Stimulated activated CD4-positive, alpha-beta T cell treated with anti-CD3 and anti-CD28 coated beads, Interleukin-12 subunit alpha, Interleukin-12 subunit beta, amount 100 ng/mL, for 48 hours (primary cell): ENCODE measurements at regions not wholly inside any gene's neighbourhood (a gene's known extent, or its start where the extent isn't known, plus 50 kb on each side); places are given as distances from the start of the nearest gene placed in this dataset.
"Not testable (repeated sequence)": the region's sequence is repeated elsewhere in the genome, so short reads cannot be mapped to it uniquely, and the experiment has no call there.

Experiments used
- DNase-seq, 3 donors: peaks; one replicate each; pipeline ENCODE4 v3.0.0-alpha.2; 2020; ENCODE audit warnings: low read depth in 2 of 3, low spot score in 1 of 3

DNA sequence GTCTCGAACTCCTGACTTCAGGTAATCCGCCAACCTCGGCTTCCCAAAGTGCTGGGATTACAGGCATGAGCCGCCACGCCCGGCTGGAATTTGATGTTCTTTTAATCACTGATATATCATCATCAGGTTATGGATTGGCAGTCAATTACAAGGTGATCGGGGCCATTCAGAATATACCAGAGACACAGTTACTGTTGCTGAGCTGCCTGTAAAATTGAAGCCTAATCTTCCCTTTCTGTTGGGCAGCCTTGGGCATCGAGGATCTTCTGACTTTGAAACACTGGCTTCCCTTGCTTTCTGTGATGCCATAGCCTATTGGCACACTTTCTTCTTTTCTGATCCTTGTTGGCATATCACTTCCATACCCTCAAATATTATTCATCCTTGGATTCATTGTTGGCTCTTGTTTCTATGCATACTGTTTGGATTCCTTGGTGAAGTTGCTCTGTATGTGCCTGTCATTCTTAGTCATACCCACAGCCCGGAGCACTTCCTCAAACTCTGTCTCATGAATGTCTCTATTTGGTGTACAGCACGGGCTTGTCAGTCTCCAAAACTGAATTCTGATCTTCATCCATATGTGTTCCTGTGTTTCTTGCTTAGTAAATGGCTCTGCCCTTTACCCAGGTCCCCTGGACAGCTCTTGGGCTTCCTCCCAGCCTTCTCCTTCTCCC lies 85.6 kb upstream of the CRYM start:
- not testable (repeated sequence) for DNase-seq

GRCh38 chr16:21361612-21362227 lies 83.6 kb upstream of the CRYM start:
- DNase-seq = not testable (repeated sequence)

- not testable (repeated sequence) for DNase-seq
Measured at GRCh38 chr16:21361045-21361444, 83.0 kb upstream of the CRYM start.

DNA sequence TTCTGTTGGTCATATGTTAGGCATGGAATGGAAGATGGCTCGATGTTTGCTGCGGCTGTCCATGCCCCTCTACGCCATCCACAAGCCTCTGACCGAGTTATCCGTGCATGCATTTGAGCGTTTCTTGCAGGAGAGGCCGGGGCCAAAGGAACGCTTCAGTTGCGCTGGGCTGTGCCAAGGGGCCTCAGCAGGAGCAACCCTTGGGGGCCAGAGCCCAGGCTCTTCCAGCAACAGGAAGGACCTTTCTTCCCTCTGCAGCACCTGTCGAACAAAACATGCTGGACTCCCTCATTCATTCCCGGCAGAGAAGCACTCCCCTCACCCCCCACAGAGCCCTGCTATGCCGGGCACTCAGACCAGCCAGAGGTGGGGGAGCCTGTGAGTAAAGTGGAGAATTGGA lies 81.4 kb upstream of the CRYM start:
- DNase-seq = not testable (repeated sequence)

DNA sequence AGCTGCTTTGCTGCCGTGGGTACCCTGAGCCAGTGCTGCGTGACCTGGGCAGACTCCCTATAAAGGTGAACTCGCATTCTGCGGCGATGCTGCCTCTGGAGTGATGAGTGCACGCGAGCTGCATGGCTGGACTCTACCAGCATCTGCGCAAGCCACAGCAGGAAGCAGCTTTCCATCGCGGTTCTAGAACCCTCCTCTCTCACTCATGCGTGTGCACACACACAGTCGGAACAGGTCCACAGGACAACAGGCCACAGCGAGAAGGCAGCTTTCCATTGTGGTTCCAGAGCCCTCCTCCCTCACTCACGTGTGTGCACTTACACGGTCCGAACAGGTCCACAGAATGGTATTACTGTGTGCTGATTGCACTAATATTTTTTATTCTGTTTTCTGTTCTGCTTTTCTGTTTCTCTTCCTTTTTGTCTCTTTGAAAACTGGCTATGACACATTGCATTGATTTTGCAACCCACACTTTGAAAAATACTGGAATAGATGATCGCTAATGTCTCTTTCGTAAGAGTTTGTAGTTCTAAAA lies 80.2 kb upstream of the CRYM start:
- not testable (repeated sequence) for DNase-seq

DNA sequence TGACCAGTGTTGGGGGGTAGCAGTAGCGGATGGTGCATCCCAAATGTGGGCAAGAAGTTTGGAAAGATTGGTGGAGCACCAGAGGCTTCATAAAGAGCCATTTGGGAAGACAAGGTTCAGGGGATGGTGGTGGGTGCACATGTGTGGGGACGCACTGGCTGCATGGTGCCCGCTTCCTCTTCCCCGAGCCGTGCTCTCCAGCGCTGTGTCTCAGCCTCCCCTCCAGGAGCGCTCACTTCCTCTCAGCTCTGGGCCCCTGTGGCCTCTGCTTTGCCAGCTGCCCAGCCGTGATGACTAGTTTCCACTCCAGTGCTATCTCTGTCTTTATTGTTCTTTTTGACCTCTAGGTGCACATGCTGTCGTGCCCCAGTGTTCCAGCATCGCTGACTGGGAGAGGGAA lies 78.2 kb upstream of the CRYM start:
- DNase-seq = not testable (repeated sequence)

- DNase-seq = not testable (repeated sequence)
Measured at GRCh38 chr16:21351433-21351832, 73.3 kb upstream of the CRYM start.

GRCh38 chr16:21350851-21351250 lies 72.8 kb upstream of the CRYM start:
- DNase-seq = not testable (repeated sequence)

DNA sequence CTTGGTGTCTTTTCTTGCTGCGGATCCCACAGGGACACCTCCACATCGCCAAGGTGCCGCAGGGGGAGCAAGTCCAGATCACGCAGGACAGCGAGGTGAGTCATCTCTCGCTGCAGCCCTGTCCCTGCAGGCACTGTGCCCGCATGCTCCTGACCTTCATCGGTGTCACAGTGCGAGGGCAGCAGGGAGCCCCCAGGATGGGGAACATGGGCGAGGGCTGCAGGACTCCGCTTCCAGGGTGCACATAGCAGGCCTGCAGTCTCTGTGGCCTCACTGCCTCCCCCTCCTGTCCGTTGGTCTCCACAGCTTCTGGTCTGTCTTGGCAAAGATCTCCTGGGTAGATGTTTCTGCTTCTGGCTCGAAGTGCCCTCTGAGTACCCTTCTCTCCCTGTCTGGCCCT lies 71.2 kb upstream of the CRYM start:
- not testable (repeated sequence) for DNase-seq

- DNase-seq = not testable (repeated sequence)
Measured at GRCh38 chr16:21348815-21349214, 70.7 kb upstream of the CRYM start.

DNA sequence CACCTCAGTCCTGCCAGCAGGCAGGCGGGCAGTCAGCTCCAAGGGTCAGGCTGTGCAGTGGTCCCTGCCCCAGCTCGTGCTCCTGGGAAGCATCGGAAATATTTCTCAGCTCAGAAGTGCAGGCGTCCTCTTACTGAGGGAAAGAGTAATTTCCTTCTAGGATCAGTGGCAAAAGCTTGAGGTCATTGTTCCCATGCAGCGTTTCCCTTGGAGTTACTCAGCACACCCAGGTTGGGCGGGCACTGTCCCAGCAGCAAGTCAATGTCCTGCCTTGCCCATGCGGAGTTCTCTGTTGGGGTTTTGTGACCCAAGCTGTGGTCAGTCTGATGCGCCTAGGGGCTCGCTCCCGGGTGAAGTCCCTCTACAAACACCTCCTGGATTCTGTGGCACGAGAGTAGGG lies 69.4 kb upstream of the CRYM start:
- DNase-seq = not testable (repeated sequence)

DNA sequence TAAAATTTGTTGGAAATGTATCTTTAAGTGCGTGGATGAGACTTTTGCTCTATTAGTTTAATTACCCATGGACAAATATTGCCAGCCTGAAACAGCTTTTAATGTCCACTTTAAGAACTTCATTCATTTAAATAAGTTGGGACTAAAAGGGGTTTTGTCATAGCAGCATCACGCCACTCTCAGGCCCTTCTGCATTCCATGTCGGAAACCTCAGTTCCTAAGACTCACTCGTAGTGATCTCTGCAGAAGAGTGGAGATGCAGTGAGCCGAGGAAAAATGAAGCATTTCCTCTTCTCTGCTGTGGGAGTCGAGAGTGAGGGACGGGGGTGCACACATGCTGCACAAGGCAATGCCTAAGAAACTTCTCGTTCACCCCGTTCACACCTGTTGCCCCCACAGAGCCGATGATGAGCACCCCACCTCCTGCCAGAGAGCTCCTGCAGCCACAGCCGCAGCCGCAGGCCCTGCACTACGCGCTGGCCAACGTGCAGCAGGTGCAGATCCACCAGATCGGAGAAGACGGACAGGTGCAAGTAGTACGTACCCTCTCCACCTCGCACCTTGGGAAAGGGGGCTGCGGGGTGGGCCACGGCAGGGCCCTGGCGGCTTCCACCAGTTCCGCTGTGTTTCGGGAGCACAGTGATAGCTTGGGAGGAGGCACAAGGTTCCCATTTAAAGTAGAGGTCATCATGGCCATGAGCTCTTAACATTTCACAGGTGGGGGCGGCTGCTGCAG lies 68.8 kb upstream of the CRYM start:
- DNase-seq = not testable (repeated sequence)

DNA sequence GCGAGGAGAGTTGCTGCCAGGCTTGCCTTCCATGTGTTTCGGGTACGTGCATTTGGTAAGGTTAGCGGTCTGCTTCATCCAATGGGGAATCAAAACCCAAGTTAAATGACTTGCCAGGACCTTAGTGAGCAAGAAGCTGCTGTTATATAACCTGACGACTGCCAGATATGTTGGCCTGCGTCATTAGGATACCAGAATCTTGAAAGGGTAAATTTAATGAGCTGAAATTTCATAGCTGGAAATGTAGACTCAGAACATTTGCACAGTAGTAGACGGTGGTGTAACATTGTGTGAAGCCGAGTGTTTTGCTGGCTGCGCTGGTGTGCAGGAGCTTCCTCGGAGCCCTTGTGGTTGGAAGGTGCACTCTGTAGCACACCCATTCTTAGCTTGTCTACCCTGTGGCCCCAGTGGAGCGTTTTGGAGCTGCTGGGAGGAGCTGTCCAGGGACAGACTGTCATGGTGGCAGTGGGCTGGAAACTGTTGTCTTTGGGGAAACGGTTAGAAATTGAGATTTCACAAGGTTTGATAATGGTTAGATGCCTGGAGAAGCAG lies 66.3 kb upstream of the CRYM start:
- not testable (repeated sequence) for DNase-seq

GRCh38 chr16:21341101-21341500 lies 63.0 kb upstream of the CRYM start:
- no peak for DNase-seq

DNA sequence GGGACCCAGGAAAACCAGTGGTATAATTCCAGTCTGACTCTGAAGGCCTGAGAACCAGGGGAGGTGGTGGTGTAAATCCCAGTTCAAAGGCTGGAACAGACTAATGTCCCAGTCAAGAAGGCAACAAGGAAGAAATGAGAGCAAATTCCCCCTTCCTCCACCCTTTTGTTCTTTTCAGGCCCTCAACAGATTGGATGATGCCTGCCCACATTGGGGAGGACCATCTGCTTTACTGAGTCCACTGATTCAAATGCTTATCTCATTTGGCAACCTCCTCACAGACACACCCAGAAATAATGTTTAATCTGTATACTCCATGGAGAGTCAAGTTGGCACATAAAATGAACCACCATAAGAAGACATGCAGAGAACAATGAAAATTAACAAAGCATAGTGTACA lies 61.9 kb upstream of the CRYM start:
- DNase-seq = no peak

- DNase-seq = no peak
Measured at GRCh38 chr16:21339269-21339641, 61.2 kb upstream of the CRYM start.

- DNase-seq = peak in 1 of 3 donors; percentile 3
Measured at GRCh38 chr16:21338537-21339268, 60.6 kb upstream of the CRYM start.

- no peak for DNase-seq
Measured at GRCh38 chr16:21336231-21336630, 58.1 kb upstream of the CRYM start.

GRCh38 chr16:21334188-21335146 lies 56.4 kb upstream of the CRYM start:
- not testable (repeated sequence) for DNase-seq

DNA sequence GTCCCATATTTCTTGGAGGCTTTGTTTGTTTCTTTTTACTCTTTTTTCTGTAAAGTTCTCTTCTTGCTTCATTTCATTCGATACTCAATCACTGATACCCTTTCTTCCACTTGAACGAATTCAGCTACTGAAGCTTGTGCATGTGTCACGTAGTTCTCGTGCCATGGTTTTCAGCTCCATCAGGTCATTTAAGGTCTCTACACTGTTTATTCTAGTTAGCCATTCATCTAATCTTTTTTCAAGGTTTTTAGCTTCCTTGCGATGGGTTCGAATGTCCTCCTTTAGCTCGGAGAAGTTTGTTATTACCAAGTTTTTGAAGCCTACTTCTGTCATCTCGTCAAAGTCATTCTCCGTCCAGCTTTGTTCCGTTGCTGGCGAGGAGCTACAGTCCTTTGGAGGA lies 55.6 kb upstream of the CRYM start:
- DNase-seq = not testable (repeated sequence)
